HCT116 (cell line): ENCODE measurements at regions not wholly inside any gene's neighbourhood (a gene's known extent, or its start where the extent isn't known, plus 50 kb on each side); places are given as distances from the start of the nearest gene placed in this dataset.

ENCODE experiments used
- ATAC-seq: fragments of 200-7000 bp; cut with Tn5 transposase; 2 replicates; pipeline ENCODE4 v1.9.1; 2020; ENCODE audit warnings: mild to moderate bottlenecking, moderate library complexity
- BruUV-seq: library from RNA; stranded (reverse); fragments of 400-500 nt; replicated peaks from 2 replicates; lab custom pipeline; 2021; lab: Mats Ljungman, UMichigan
- CTCF ChIA-PET: fragments of 300-600 bp; sonication (Branson Sonifier 250); formaldehyde crosslinking; loops from one replicate; lab custom pipeline; 2021; ENCODE audit warnings: antibody characterized with exemption; lab: Charles Lee
- POLR2A ChIA-PET: fragments of 300-600, 350-600 bp; sonication (Branson Sonifier 250); formaldehyde crosslinking; loops from one replicate; lab custom pipeline; 2021; ENCODE audit warnings: antibody characterized with exemption; lab: Charles Lee
- RAD21 ChIA-PET, 2 experiments: fragments of 300-600 bp; sonication (Branson Sonifier 250); formaldehyde crosslinking; loops; one replicate each; lab custom pipeline; 2023; ENCODE audit warnings: low total read pairs in 2 of 2; ENCODE audit not compliant: uncharacterized antibody in 2 of 2, unreplicated experiment in 2 of 2, low non-redundant PET in 1 of 2; lab: Charles Lee
- DNase-seq: peaks from one replicate; pipeline ENCODE4 v3.0.0-alpha.2; 2010; ENCODE audit warnings: low read depth, low spot score
- H2AFZ ChIP-seq: fragments of 200-600 bp; shearing (Covaris generic), sonication (generic); 2 replicates; pipeline ENCODE4 v1.6.1; 2017; ENCODE audit warnings: low read depth, mixed run types, mixed read lengths, antibody characterized with exemption, low read length; ENCODE audit not compliant: poor library complexity, severe bottlenecking
- H3K27ac ChIP-seq: 2 replicates; pipeline ENCODE4 v1.5.1; 2012; ENCODE audit warnings: low read depth, low read length
- H3K27me3 ChIP-seq: fragments of 200-600 bp; sonication (generic); 2 replicates; pipeline ENCODE4 v1.6.1; 2016; ENCODE audit warnings: mixed run types, low read length, mixed read lengths; ENCODE audit not compliant: insufficient read depth
- H3K36me3 ChIP-seq, 2 experiments: fragments of 200-500 bp in 1 of 2; fragments of 200-600 bp in 1 of 2; sonication (Bioruptor generic) in 1 of 2; sonication (generic) in 1 of 2; 2 replicates each; pipeline versions ENCODE4 v1.5.1 to v1.6.1; 2014 to 2016; ENCODE audit warnings: low read length in 2 of 2, inconsistent platforms in 1 of 2, mixed read lengths in 1 of 2, mixed run types in 1 of 2; ENCODE audit not compliant: insufficient read depth in 2 of 2, control insufficient read depth in 1 of 2
- H3K4me1 ChIP-seq, 2 experiments: fragments of 200-600 bp in 1 of 2; sonication (generic) in 1 of 2; 2 replicates each; pipeline versions ENCODE4 v1.5.1 to v1.6.1; 2012 to 2017; ENCODE audit warnings: low read length in 2 of 2, inconsistent platforms in 1 of 2, mild to moderate bottlenecking in 1 of 2, mixed read lengths in 1 of 2, mixed run types in 1 of 2, moderate library complexity in 1 of 2; ENCODE audit not compliant: insufficient read depth in 2 of 2, control insufficient read depth in 1 of 2
- H3K4me2 ChIP-seq: fragments of 200-600 bp; sonication (generic); 2 replicates; pipeline ENCODE4 v1.6.1; 2017; ENCODE audit warnings: mixed run types, low read length, mixed read lengths
- H3K4me3 ChIP-seq, 2 experiments: fragments of 200-600 bp in 1 of 2; sonication (generic) in 1 of 2; replicated peaks in 1 of 2; 2 replicates each; pipeline ENCODE4 v1.5.1; 2011 to 2016; ENCODE audit warnings: low read length in 2 of 2, control low read depth in 1 of 2, low read depth in 1 of 2, mild to moderate bottlenecking in 1 of 2, mixed read lengths in 1 of 2, mixed run types in 1 of 2
- H3K79me2 ChIP-seq: fragments of 200-600 bp; sonication (generic); 2 replicates; pipeline ENCODE4 v1.6.1; 2017; ENCODE audit warnings: mild to moderate bottlenecking, mixed run types, low read length, moderate library complexity, mixed read lengths; ENCODE audit not compliant: insufficient read depth
- H3K9ac ChIP-seq: fragments of 200-600 bp; sonication (generic); 2 replicates; pipeline ENCODE4 v1.6.1; 2016; ENCODE audit warnings: low read length, mixed read lengths
- H3K9me2 ChIP-seq: fragments of 200-600 bp; sonication (generic), shearing (Covaris generic); 2 replicates; pipeline ENCODE4 v1.6.1; 2017; ENCODE audit warnings: mixed run types, mild to moderate bottlenecking, moderate library complexity; ENCODE audit not compliant: insufficient read depth
- H3K9me3 ChIP-seq, 2 experiments: fragments of 200-500 bp in 1 of 2; fragments of 200-600 bp in 1 of 2; sonication (Bioruptor generic) in 1 of 2; sonication (generic) in 1 of 2; 2 replicates each; pipeline ENCODE4 v1.6.1; 2014 to 2017; ENCODE audit warnings: low read length in 2 of 2, mixed read lengths in 2 of 2, inconsistent platforms in 1 of 2, low read depth in 1 of 2, mild to moderate bottlenecking in 1 of 2, mixed run types in 1 of 2, moderate library complexity in 1 of 2; ENCODE audit not compliant: control insufficient read depth in 1 of 2, insufficient read depth in 1 of 2
- H4K20me1 ChIP-seq: fragments of 200-600 bp; sonication (generic), shearing (Covaris generic); 2 replicates; pipeline ENCODE4 v1.6.1; 2017; ENCODE audit warnings: mixed run types, mild to moderate bottlenecking, moderate library complexity; ENCODE audit not compliant: insufficient read depth
- CEBPB ChIP-seq: IDR thresholded peaks from 2 replicates; pipeline ENCODE4 v1.6.1; 2012; ENCODE audit warnings: low read depth
- CTCF ChIP-seq, 3 experiments: fragments of 200-600 bp in 1 of 3; sonication (generic) in 1 of 3; IDR thresholded peaks in 2 of 3; conservative IDR thresholded peaks in 1 of 3; 2 replicates each; pipeline ENCODE4 v1.5.1; 2012 to 2017; ENCODE audit warnings: low read depth in 2 of 3, low read length in 2 of 3, antibody characterized with exemption in 1 of 3, borderline replicate concordance in 1 of 3, control low read depth in 1 of 3, mild to moderate bottlenecking in 1 of 3, mixed read lengths in 1 of 3, mixed run types in 1 of 3, moderate library complexity in 1 of 3; ENCODE audit not compliant: insufficient read depth in 1 of 3
- EGR1 ChIP-seq: IDR thresholded peaks from 2 replicates; pipeline ENCODE4 v1.6.1; 2012; ENCODE audit warnings: low read depth
- EZH2 ChIP-seq: fragments of 200-600 bp; sonication (generic); IDR thresholded peaks from 2 replicates; pipeline ENCODE4 v1.6.1; 2017; ENCODE audit warnings: antibody characterized with exemption, mixed run types
- EZH2phosphoT487 ChIP-seq: fragments of 200-600 bp; IDR thresholded peaks from 2 replicates; pipeline ENCODE4 v1.6.1; 2018; ENCODE audit warnings: antibody characterized with exemption, borderline replicate concordance
- JUND ChIP-seq: IDR thresholded peaks from 2 replicates; pipeline ENCODE4 v1.6.1; 2012
- POLR2A ChIP-seq: IDR thresholded peaks from 2 replicates; pipeline ENCODE4 v1.7.0; 2011; ENCODE audit warnings: borderline replicate concordance; ENCODE audit not compliant: insufficient read depth, insufficient read length; ENCODE audit errors: extremely low read depth
- POLR2AphosphoS5 ChIP-seq: IDR thresholded peaks from 2 replicates; pipeline ENCODE4 v1.6.1; 2011; ENCODE audit warnings: mild to moderate bottlenecking, low read depth, low read length, moderate library complexity
- RAD21 ChIP-seq: IDR thresholded peaks from 2 replicates; pipeline ENCODE4 v1.6.1; 2012; ENCODE audit warnings: low read depth, mild to moderate bottlenecking
- SP1 ChIP-seq: IDR thresholded peaks from 2 replicates; pipeline ENCODE4 v1.6.1; 2012; ENCODE audit warnings: low read depth
- SRF ChIP-seq: IDR thresholded peaks from 2 replicates; pipeline ENCODE4 v1.6.1; 2012; ENCODE audit warnings: low read depth
- TCF7L2 ChIP-seq: IDR thresholded peaks from 2 replicates; pipeline ENCODE4 v1.7.0; 2011; ENCODE audit warnings: borderline replicate concordance, inconsistent platforms; ENCODE audit not compliant: insufficient read depth, insufficient read length; ENCODE audit errors: extremely low read depth
- intact Hi-C: fragments of 100-400 bp; cut with micrococcal nuclease; formaldehyde crosslinking; loops from 2 replicates; pipeline ENCODE4 v1.10.0; 2022
- TF ChIP-seq, protein P1 (sequence below): IDR thresholded peaks from 2 replicates; pipeline ENCODE4 v1.6.1; 2012; ENCODE audit warnings: low read depth
- TF ChIP-seq, protein P2 (sequence below): IDR thresholded peaks from 2 replicates; pipeline ENCODE4 v1.6.1; 2011; ENCODE audit warnings: mild to moderate bottlenecking, low read length, moderate library complexity; ENCODE audit not compliant: insufficient replicate concordance; ENCODE audit errors: extremely low read depth

- CTCF ChIA-PET = no interaction called here
- no peak overlapping the region for H3K4me2 ChIP-seq
- ATAC-seq (no peak), DNase-seq (no peak)
- no peak overlapping the region for H3K27ac ChIP-seq
- H3K4me3 ChIP-seq = no peak overlapping the region
- H3K36me3 ChIP-seq = no peaks in the 10 kb centered on the region
- no peaks in the 10 kb centered on the region for H4K20me1 ChIP-seq
- RAD21 ChIA-PET = no interaction called here
- no peaks in the 10 kb centered on the region for H3K27me3 ChIP-seq
- H3K9me2 ChIP-seq = no peaks in the 10 kb centered on the region
- intact Hi-C loops = no loop called here
- POLR2A ChIA-PET = interaction anchor here (0.6 kb wide), 1 partner anchor 29 kb away, joined by 3 read pairs; no protein-coding TSS in a partner anchor
- H2AFZ ChIP-seq = no peak overlapping the region
- no peaks in the 10 kb centered on the region for H3K9me3 ChIP-seq
- H3K79me2 ChIP-seq = no peaks in the 10 kb centered on the region
- no peaks in the 10 kb centered on the region for H3K4me1 ChIP-seq
- no TSS peak for BruUV-seq
- TF ChIP-seq CEBPB (no peak), EZH2 (no peak), POLR2AphosphoS5 (no peak), SRF (no peak), TCF7L2 (no peak), SP1 (no peak), CTCF (IDR thresholded peaks at IDR 0.05 in 2 of 3, conservative IDR thresholded peaks at IDR 0.05 in 1 of 3; ENCODE audit: borderline replicate concordance in 1 of 3, insufficient read depth in 1 of 3, low read depth in 2 of 3, low read length in 2 of 3) (no peak), POLR2A (no peak)
- no peak overlapping the region for H3K9ac ChIP-seq
Observed at GRCh38 chr2:223357076-223357475, 245.1 kb downstream of the SCG2 start.

GRCh38 chr2:223363085-223363484, 239.1 kb downstream of the SCG2 start:
- Histone ChIP-seq H3K4me1 (no peaks in the 10 kb centered on the region), H3K4me3 (no peak overlapping the region), H3K9me3 (no peaks in the 10 kb centered on the region), H3K9me2 (no peaks in the 10 kb centered on the region), H3K9ac (no peak overlapping the region), H4K20me1 (no peaks in the 10 kb centered on the region), H3K79me2 (no peaks in the 10 kb centered on the region), H3K27me3 (no peaks in the 10 kb centered on the region), H2AFZ (no peak overlapping the region), H3K27ac (no peak overlapping the region), H3K36me3 (no peaks in the 10 kb centered on the region), H3K4me2 (no peak overlapping the region)
- ATAC-seq (no peak), DNase-seq (no peak)
- no TSS peak for BruUV-seq
- ChIA-PET RAD21 (no interaction called here), CTCF (no interaction called here), POLR2A (no interaction called here)
- intact Hi-C loops = no loop called here
- no peak for TF ChIP-seq JUND
- TF ChIP-seq EGR1 = no peak
- TF ChIP-seq EZH2 = no peak
- TF ChIP-seq, protein P1, sequence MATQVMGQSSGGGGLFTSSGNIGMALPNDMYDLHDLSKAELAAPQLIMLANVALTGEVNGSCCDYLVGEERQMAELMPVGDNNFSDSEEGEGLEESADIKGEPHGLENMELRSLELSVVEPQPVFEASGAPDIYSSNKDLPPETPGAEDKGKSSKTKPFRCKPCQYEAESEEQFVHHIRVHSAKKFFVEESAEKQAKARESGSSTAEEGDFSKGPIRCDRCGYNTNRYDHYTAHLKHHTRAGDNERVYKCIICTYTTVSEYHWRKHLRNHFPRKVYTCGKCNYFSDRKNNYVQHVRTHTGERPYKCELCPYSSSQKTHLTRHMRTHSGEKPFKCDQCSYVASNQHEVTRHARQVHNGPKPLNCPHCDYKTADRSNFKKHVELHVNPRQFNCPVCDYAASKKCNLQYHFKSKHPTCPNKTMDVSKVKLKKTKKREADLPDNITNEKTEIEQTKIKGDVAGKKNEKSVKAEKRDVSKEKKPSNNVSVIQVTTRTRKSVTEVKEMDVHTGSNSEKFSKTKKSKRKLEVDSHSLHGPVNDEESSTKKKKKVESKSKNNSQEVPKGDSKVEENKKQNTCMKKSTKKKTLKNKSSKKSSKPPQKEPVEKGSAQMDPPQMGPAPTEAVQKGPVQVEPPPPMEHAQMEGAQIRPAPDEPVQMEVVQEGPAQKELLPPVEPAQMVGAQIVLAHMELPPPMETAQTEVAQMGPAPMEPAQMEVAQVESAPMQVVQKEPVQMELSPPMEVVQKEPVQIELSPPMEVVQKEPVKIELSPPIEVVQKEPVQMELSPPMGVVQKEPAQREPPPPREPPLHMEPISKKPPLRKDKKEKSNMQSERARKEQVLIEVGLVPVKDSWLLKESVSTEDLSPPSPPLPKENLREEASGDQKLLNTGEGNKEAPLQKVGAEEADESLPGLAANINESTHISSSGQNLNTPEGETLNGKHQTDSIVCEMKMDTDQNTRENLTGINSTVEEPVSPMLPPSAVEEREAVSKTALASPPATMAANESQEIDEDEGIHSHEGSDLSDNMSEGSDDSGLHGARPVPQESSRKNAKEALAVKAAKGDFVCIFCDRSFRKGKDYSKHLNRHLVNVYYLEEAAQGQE = no peak
- TF ChIP-seq TCF7L2 = no peak
- TF ChIP-seq, protein P2, sequence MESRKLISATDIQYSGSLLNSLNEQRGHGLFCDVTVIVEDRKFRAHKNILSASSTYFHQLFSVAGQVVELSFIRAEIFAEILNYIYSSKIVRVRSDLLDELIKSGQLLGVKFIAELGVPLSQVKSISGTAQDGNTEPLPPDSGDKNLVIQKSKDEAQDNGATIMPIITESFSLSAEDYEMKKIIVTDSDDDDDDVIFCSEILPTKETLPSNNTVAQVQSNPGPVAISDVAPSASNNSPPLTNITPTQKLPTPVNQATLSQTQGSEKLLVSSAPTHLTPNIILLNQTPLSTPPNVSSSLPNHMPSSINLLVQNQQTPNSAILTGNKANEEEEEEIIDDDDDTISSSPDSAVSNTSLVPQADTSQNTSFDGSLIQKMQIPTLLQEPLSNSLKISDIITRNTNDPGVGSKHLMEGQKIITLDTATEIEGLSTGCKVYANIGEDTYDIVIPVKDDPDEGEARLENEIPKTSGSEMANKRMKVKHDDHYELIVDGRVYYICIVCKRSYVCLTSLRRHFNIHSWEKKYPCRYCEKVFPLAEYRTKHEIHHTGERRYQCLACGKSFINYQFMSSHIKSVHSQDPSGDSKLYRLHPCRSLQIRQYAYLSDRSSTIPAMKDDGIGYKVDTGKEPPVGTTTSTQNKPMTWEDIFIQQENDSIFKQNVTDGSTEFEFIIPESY = no peak
- no peak for TF ChIP-seq EZH2phosphoT487
- TF ChIP-seq POLR2AphosphoS5 = no peak
- no peak for TF ChIP-seq RAD21
